ENCODE measurements at regions not wholly inside any gene's neighbourhood (a gene's known extent, or its start where the extent isn't known, plus 50 kb on each side); places are given as distances from the start of the nearest gene placed in this dataset.

DNA sequence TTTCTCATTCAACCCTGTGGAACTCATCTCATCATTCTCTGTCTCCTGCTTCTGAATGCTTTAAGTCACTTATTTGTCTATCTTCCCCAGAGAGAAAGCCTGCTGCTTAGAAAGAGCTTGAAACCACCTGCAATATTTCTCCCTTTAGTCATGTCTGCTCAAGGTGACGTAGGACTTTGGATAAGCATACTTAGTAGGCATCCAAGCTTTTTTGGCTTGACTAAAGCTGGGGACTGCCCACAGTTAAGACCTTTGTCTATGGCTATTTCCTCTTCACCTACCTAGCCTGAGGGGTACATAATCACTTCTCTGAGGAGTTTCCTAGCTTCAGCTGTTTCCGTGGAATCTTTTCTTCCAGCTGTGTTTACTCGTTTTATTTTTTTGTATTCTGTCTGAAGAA, 665.8 kb upstream of the CAMK1G start:
- H3F3A ChIP-seq (ENCODE audit: insufficient read depth, low read depth): no peaks in the 10 kb centered on the region
- H3K9me2 ChIP-seq (ENCODE audit: insufficient read depth): peaks cover 3% of the 10 kb centered on the region; the same call in 1 of the 2 replicates
- H3K9me3 ChIP-seq (ENCODE audit: insufficient read depth, low read depth): no peaks in the 10 kb centered on the region
- TF ChIP-seq CTCF (conservative IDR thresholded peaks at IDR 0.05) (no peak), EZH2 (IDR thresholded peaks at IDR 0.05; ENCODE audit: low read depth) (no peak)
- H3K4me1 ChIP-seq (replicated peaks; ENCODE audit: insufficient read depth): peaks cover 8% of the 10 kb centered on the region; the same call in 1 of the 2 replicates
- DNase-seq: no peak
- no peaks in the 10 kb centered on the region for H3K36me3 ChIP-seq (ENCODE audit: low read depth)
- H4K20me1 ChIP-seq (ENCODE audit: insufficient read depth): no peaks in the 10 kb centered on the region
- no peaks in the 10 kb centered on the region for H3K27me3 ChIP-seq (ENCODE audit: insufficient read depth, low read depth)
- no peak overlapping the region for H3K4me3 ChIP-seq
- ChIA-PET POLR2A (ENCODE audit: unreplicated experiment) (interaction anchor here (0.6 kb wide), 1 partner anchor 510 kb away, joined by 3 read pairs; no protein-coding TSS in a partner anchor), CTCF (no interaction called here)
- intact Hi-C loops (cut with micrococcal nuclease; ENCODE audit: unreplicated experiment): no loop called here
- BruUV-seq (replicated peaks): no TSS peak
- H3K4me2 ChIP-seq: no peak overlapping the region; the same call in 1 of the 2 replicates
- no peaks in the 10 kb centered on the region for H3K79me2 ChIP-seq (ENCODE audit: low read depth)
- no peak overlapping the region for H3K27ac ChIP-seq
- H2AFZ ChIP-seq: no peak overlapping the region

- H4K20me1 ChIP-seq (ENCODE audit: insufficient read depth): no peaks in the 10 kb centered on the region
- no peaks in the 10 kb centered on the region; the same call in 1 of the 2 replicates for H3K27me3 ChIP-seq (ENCODE audit: insufficient read depth, low read depth)
- H3K9me3 ChIP-seq (ENCODE audit: insufficient read depth, low read depth): no peaks in the 10 kb centered on the region
- peaks cover 8% of the 10 kb centered on the region; the same call in 1 of the 2 replicates for H3K4me1 ChIP-seq (replicated peaks; ENCODE audit: insufficient read depth)
- H3K4me3 ChIP-seq: no peak overlapping the region
- TF ChIP-seq EZH2 (IDR thresholded peaks at IDR 0.05; ENCODE audit: low read depth): no peak
- DNase-seq: no peak
- no peak overlapping the region for H3K27ac ChIP-seq
- H2AFZ ChIP-seq: no peak overlapping the region
- ChIA-PET CTCF (no interaction called here), POLR2A (ENCODE audit: unreplicated experiment) (no interaction called here)
- intact Hi-C loops (cut with micrococcal nuclease; ENCODE audit: unreplicated experiment): no loop called here
- no peaks in the 10 kb centered on the region for H3F3A ChIP-seq (ENCODE audit: insufficient read depth, low read depth)
- no peak overlapping the region; the same call in 1 of the 2 replicates for H3K4me2 ChIP-seq
- no TSS peak for BruUV-seq (replicated peaks)
- no peaks in the 10 kb centered on the region for H3K79me2 ChIP-seq (ENCODE audit: low read depth)
- H3K36me3 ChIP-seq (ENCODE audit: low read depth): no peaks in the 10 kb centered on the region
- peaks cover under 1% of the 10 kb centered on the region; the same call in 1 of the 2 replicates for H3K9me2 ChIP-seq (ENCODE audit: insufficient read depth)
These were observed 665.4 kb upstream of the CAMK1G start for GRCh38 chr1:208918160-208918559.

DNA sequence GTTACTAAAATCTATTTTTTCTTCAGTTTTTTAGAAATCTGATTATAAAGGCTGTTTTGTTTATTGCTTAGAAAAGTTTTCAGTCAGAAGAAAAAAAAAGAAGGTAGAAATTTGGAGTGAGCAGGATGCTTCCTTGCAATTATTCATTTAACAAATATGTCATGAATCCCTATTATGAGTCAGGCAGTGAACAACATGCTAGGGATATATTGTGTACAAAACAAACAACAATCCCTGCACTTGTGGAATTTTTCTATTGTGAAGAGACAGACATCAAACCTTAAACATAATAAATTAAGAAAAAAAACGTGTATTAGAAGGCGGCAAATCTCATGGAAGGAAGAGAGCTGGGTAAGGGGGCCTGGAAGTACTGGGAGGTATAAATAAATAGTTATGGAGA, 664.1 kb upstream of the CAMK1G start:
- H3K27ac ChIP-seq: no peak overlapping the region
- no peak overlapping the region for H3K4me3 ChIP-seq
- H3K79me2 ChIP-seq (ENCODE audit: low read depth): no peaks in the 10 kb centered on the region
- intact Hi-C loops (cut with micrococcal nuclease; ENCODE audit: unreplicated experiment): no loop called here
- DNase-seq: no peak
- POLR2A ChIA-PET (ENCODE audit: unreplicated experiment): no interaction called here
- no peaks in the 10 kb centered on the region for H4K20me1 ChIP-seq (ENCODE audit: insufficient read depth)
- TF ChIP-seq EZH2 (IDR thresholded peaks at IDR 0.05; ENCODE audit: low read depth): no peak
- no peak for TF ChIP-seq CTCF (conservative IDR thresholded peaks at IDR 0.05)
- CTCF ChIA-PET: no interaction called here
- H3F3A ChIP-seq (ENCODE audit: insufficient read depth, low read depth): no peaks in the 10 kb centered on the region
- H3K27me3 ChIP-seq (ENCODE audit: insufficient read depth, low read depth): peaks cover 4% of the 10 kb centered on the region; the same call in 1 of the 2 replicates
- no TSS peak for BruUV-seq (replicated peaks)
- H3K4me2 ChIP-seq: no peak overlapping the region
- H3K9me2 ChIP-seq (ENCODE audit: insufficient read depth): no peaks in the 10 kb centered on the region; the same call in 1 of the 2 replicates
- no peaks in the 10 kb centered on the region for H3K9me3 ChIP-seq (ENCODE audit: insufficient read depth, low read depth)
- no peaks in the 10 kb centered on the region for H3K36me3 ChIP-seq (ENCODE audit: low read depth)
- H3K4me1 ChIP-seq (replicated peaks; ENCODE audit: insufficient read depth): peaks cover 8% of the 10 kb centered on the region; the same call in 1 of the 2 replicates
- H2AFZ ChIP-seq: no peak overlapping the region

GRCh38 chr1:208921259-208921658, 662.3 kb upstream of the CAMK1G start:
- Histone ChIP-seq H3K27ac (no peak overlapping the region), H3K4me1 (replicated peaks; ENCODE audit: insufficient read depth) (peaks cover 8% of the 10 kb centered on the region; the same call in 1 of the 2 replicates), H3F3A (ENCODE audit: insufficient read depth, low read depth) (no peaks in the 10 kb centered on the region), H3K9me2 (ENCODE audit: insufficient read depth) (no peaks in the 10 kb centered on the region; the same call in 1 of the 2 replicates), H3K4me2 (no peak overlapping the region), H4K20me1 (ENCODE audit: insufficient read depth) (no peaks in the 10 kb centered on the region), H3K36me3 (ENCODE audit: low read depth) (no peaks in the 10 kb centered on the region), H2AFZ (no peak overlapping the region), H3K4me3 (no peak overlapping the region), H3K79me2 (ENCODE audit: low read depth) (no peaks in the 10 kb centered on the region), H3K27me3 (ENCODE audit: insufficient read depth, low read depth) (peaks cover 19% of the 10 kb centered on the region), H3K9me3 (ENCODE audit: insufficient read depth, low read depth) (no peaks in the 10 kb centered on the region)
- intact Hi-C loops (cut with micrococcal nuclease; ENCODE audit: unreplicated experiment): no loop called here
- ChIA-PET CTCF (no interaction called here), POLR2A (ENCODE audit: unreplicated experiment) (no interaction called here)
- DNase-seq: no peak
- TF ChIP-seq EZH2 (IDR thresholded peaks at IDR 0.05; ENCODE audit: low read depth): no peak
- no peak for TF ChIP-seq CTCF (conservative IDR thresholded peaks at IDR 0.05)
- BruUV-seq (replicated peaks): no TSS peak

Data from PC-9 (cell line).